ENCODE measurements at regions not wholly inside any gene's neighbourhood (a gene's known extent, or its start where the extent isn't known, plus 50 kb on each side); places are given as distances from the start of the nearest gene placed in this dataset.
A peak's percentile ranks its signal among the peaks of the same experiment; 100 is the strongest.
"Not testable (repeated sequence)": the region's sequence is repeated elsewhere in the genome, so short reads cannot be mapped to it uniquely, and the experiment has no call there.

GRCh38 chr15:32536507-32537172, 56.6 kb upstream of the GOLGA8N start:
- H3K27me3 ChIP-seq (ENCODE audit: insufficient read depth, low read length); H3K9me3 Mint-ChIP-seq; CTCF ChIA-PET (ENCODE audit: partially characterized antibody); POLR2A ChIA-PET (ENCODE audit: partially characterized antibody); H3K4me1 Mint-ChIP-seq; H3K36me3 ChIP-seq (ENCODE audit: insufficient read depth, low read length); H3K27me3 Mint-ChIP-seq; intact Hi-C loops (cut with micrococcal nuclease); H3K4me3 ChIP-seq (ENCODE audit: low read length in 2 of 2); H3K9me3 ChIP-seq (ENCODE audit: control insufficient read depth in 1 of 2, low read length in 2 of 2); H3K36me3 Mint-ChIP-seq; H3K4me1 ChIP-seq (ENCODE audit: insufficient read depth, low read length); H3K27ac ChIP-seq (ENCODE audit: low read depth, low read length); H3K27ac Mint-ChIP-seq: not testable (repeated sequence)
- DNase-seq = peak; percentile 46 to 77 (median 69)
- H3K4me3 Mint-ChIP-seq = peak overlapping the region in 4 of 8 donors; percentile 28 to 65 (median 56)

GRCh38 chr15:32536057-32536493, 57.2 kb upstream of the GOLGA8N start:
- H3K27ac Mint-ChIP-seq; DNase-seq; H3K36me3 Mint-ChIP-seq; H3K4me3 ChIP-seq (ENCODE audit: low read length in 2 of 2); H3K9me3 ChIP-seq (ENCODE audit: control insufficient read depth in 1 of 2, low read length in 2 of 2); CTCF ChIA-PET (ENCODE audit: partially characterized antibody); H3K4me1 ChIP-seq (ENCODE audit: insufficient read depth, low read length); POLR2A ChIA-PET (ENCODE audit: partially characterized antibody); H3K4me1 Mint-ChIP-seq; H3K36me3 ChIP-seq (ENCODE audit: insufficient read depth, low read length); H3K27ac ChIP-seq (ENCODE audit: low read depth, low read length); H3K4me3 Mint-ChIP-seq; H3K9me3 Mint-ChIP-seq; H3K27me3 Mint-ChIP-seq; H3K27me3 ChIP-seq (ENCODE audit: insufficient read depth, low read length); intact Hi-C loops (cut with micrococcal nuclease): not testable (repeated sequence)

GRCh38 chr15:32535150-32535898, 57.9 kb upstream of the GOLGA8N start:
- H3K9me3 ChIP-seq (ENCODE audit: control insufficient read depth in 1 of 2, low read length in 2 of 2); H3K4me1 Mint-ChIP-seq; H3K9me3 Mint-ChIP-seq; H3K4me3 Mint-ChIP-seq; CTCF ChIA-PET (ENCODE audit: partially characterized antibody); H3K27me3 ChIP-seq (ENCODE audit: insufficient read depth, low read length); H3K27ac ChIP-seq (ENCODE audit: low read depth, low read length); H3K36me3 ChIP-seq (ENCODE audit: insufficient read depth, low read length); H3K4me3 ChIP-seq (ENCODE audit: low read length in 2 of 2); H3K27me3 Mint-ChIP-seq; DNase-seq; POLR2A ChIA-PET (ENCODE audit: partially characterized antibody); H3K27ac Mint-ChIP-seq; H3K4me1 ChIP-seq (ENCODE audit: insufficient read depth, low read length); H3K36me3 Mint-ChIP-seq; intact Hi-C loops (cut with micrococcal nuclease): not testable (repeated sequence)

GRCh38 chr15:32522900-32523299, 67.5 kb upstream of the GOLGA8O start:
- H3K36me3 ChIP-seq (ENCODE audit: insufficient read depth, low read length); H3K27me3 ChIP-seq (ENCODE audit: insufficient read depth, low read length); intact Hi-C loops (cut with micrococcal nuclease); H3K4me1 Mint-ChIP-seq; H3K4me3 ChIP-seq (ENCODE audit: low read length in 2 of 2); H3K9me3 ChIP-seq (ENCODE audit: control insufficient read depth in 1 of 2, low read length in 2 of 2); H3K4me1 ChIP-seq (ENCODE audit: insufficient read depth, low read length); POLR2A ChIA-PET (ENCODE audit: partially characterized antibody); DNase-seq; CTCF ChIA-PET (ENCODE audit: partially characterized antibody); H3K4me3 Mint-ChIP-seq; H3K27ac ChIP-seq (ENCODE audit: low read depth, low read length); H3K27ac Mint-ChIP-seq; H3K27me3 Mint-ChIP-seq; H3K36me3 Mint-ChIP-seq; H3K9me3 Mint-ChIP-seq: not testable (repeated sequence)

GRCh38 chr15:32522421-32522820, 67.0 kb upstream of the GOLGA8O start:
- H3K4me1 Mint-ChIP-seq; H3K4me3 ChIP-seq (ENCODE audit: low read length in 2 of 2); H3K36me3 Mint-ChIP-seq; H3K9me3 ChIP-seq (ENCODE audit: control insufficient read depth in 1 of 2, low read length in 2 of 2); intact Hi-C loops (cut with micrococcal nuclease); DNase-seq; CTCF ChIA-PET (ENCODE audit: partially characterized antibody); H3K27ac ChIP-seq (ENCODE audit: low read depth, low read length); H3K4me3 Mint-ChIP-seq; H3K27me3 ChIP-seq (ENCODE audit: insufficient read depth, low read length); H3K4me1 ChIP-seq (ENCODE audit: insufficient read depth, low read length); H3K9me3 Mint-ChIP-seq; H3K36me3 ChIP-seq (ENCODE audit: insufficient read depth, low read length); H3K27me3 Mint-ChIP-seq; H3K27ac Mint-ChIP-seq; POLR2A ChIA-PET (ENCODE audit: partially characterized antibody): not testable (repeated sequence)

- H3K4me1 Mint-ChIP-seq; CTCF ChIA-PET (ENCODE audit: partially characterized antibody); H3K4me3 ChIP-seq (ENCODE audit: low read length in 2 of 2); DNase-seq; H3K4me3 Mint-ChIP-seq; H3K27me3 Mint-ChIP-seq; H3K4me1 ChIP-seq (ENCODE audit: insufficient read depth, low read length); H3K27me3 ChIP-seq (ENCODE audit: insufficient read depth, low read length); H3K27ac ChIP-seq (ENCODE audit: low read depth, low read length); H3K36me3 ChIP-seq (ENCODE audit: insufficient read depth, low read length); H3K9me3 Mint-ChIP-seq; POLR2A ChIA-PET (ENCODE audit: partially characterized antibody); H3K36me3 Mint-ChIP-seq; H3K9me3 ChIP-seq (ENCODE audit: control insufficient read depth in 1 of 2, low read length in 2 of 2); intact Hi-C loops (cut with micrococcal nuclease): not testable (repeated sequence)
- peak overlapping the region in 1 of 7 donors; percentile 53 for H3K27ac Mint-ChIP-seq
These were observed 63.5 kb upstream of the GOLGA8O start for GRCh38 chr15:32518976-32519375.

- H3K27ac Mint-ChIP-seq; H3K4me3 ChIP-seq (ENCODE audit: low read length in 2 of 2); H3K9me3 ChIP-seq (ENCODE audit: control insufficient read depth in 1 of 2, low read length in 2 of 2); H3K36me3 Mint-ChIP-seq; DNase-seq; H3K9me3 Mint-ChIP-seq; POLR2A ChIA-PET (ENCODE audit: partially characterized antibody); intact Hi-C loops (cut with micrococcal nuclease); CTCF ChIA-PET (ENCODE audit: partially characterized antibody); H3K4me1 ChIP-seq (ENCODE audit: insufficient read depth, low read length); H3K27ac ChIP-seq (ENCODE audit: low read depth, low read length); H3K4me3 Mint-ChIP-seq; H3K27me3 Mint-ChIP-seq; H3K27me3 ChIP-seq (ENCODE audit: insufficient read depth, low read length); H3K36me3 ChIP-seq (ENCODE audit: insufficient read depth, low read length); H3K4me1 Mint-ChIP-seq: not testable (repeated sequence)
These were observed 62.6 kb upstream of the GOLGA8O start for GRCh38 chr15:32518013-32518412.

- H3K27ac Mint-ChIP-seq, H3K36me3 Mint-ChIP-seq: not testable (repeated sequence)
These were observed 61.5 kb upstream of the GOLGA8O start for GRCh38 chr15:32516954-32517353.

More at GRCh38 chr15:32516954-32517353, 61.5 kb upstream of the GOLGA8O start:
- H3K27me3 Mint-ChIP-seq; H3K9me3 Mint-ChIP-seq; H3K9me3 ChIP-seq (ENCODE audit: control insufficient read depth in 1 of 2, low read length in 2 of 2); H3K4me3 Mint-ChIP-seq; intact Hi-C loops (cut with micrococcal nuclease); DNase-seq; H3K36me3 ChIP-seq (ENCODE audit: insufficient read depth, low read length); H3K27ac ChIP-seq (ENCODE audit: low read depth, low read length); CTCF ChIA-PET (ENCODE audit: partially characterized antibody); H3K27me3 ChIP-seq (ENCODE audit: insufficient read depth, low read length); H3K4me3 ChIP-seq (ENCODE audit: low read length in 2 of 2); POLR2A ChIA-PET (ENCODE audit: partially characterized antibody); H3K4me1 Mint-ChIP-seq; H3K4me1 ChIP-seq (ENCODE audit: insufficient read depth, low read length): not testable (repeated sequence)

Data from CD4-positive, alpha-beta memory T cell (primary cell).